Karpas-422 (cell line): ENCODE measurements at regions not wholly inside any gene's neighbourhood (a gene's known extent, or its start where the extent isn't known, plus 50 kb on each side); places are given as distances from the start of the nearest gene placed in this dataset.

Source experiments
- DNase-seq: peaks from one replicate; pipeline ENCODE4 v3.0.0-alpha.2; 2015
- H2AFZ ChIP-seq: fragments of 200-600 bp; sonication (generic); 2 replicates; pipeline ENCODE4 v1.6.1; 2014; ENCODE audit warnings: antibody characterized with exemption, low read length, mixed read lengths
- H3K27ac ChIP-seq: fragments of 200-600 bp; sonication (generic); 2 replicates; pipeline ENCODE4 v1.5.1; 2014; ENCODE audit warnings: mild to moderate bottlenecking, low read length, moderate library complexity
- H3K27me3 ChIP-seq: fragments of 200-600 bp; sonication (generic); 2 replicates; pipeline ENCODE4 v1.6.1; 2014; ENCODE audit warnings: low read length, mixed read lengths
- H3K36me3 ChIP-seq: fragments of 200-600 bp; sonication (generic); 2 replicates; pipeline ENCODE4 v1.6.1; 2014; ENCODE audit warnings: low read length, mixed read lengths; ENCODE audit not compliant: insufficient read depth
- H3K4me1 ChIP-seq: fragments of 200-600 bp; sonication (generic); 2 replicates; pipeline ENCODE4 v1.6.1; 2014; ENCODE audit warnings: mild to moderate bottlenecking, low read length, mixed read lengths
- H3K4me2 ChIP-seq: fragments of 200-600 bp; sonication (generic); 2 replicates; pipeline ENCODE4 v1.6.1; 2014; ENCODE audit warnings: low read length, low read depth, mild to moderate bottlenecking; ENCODE audit not compliant: poor library complexity, severe bottlenecking
- H3K4me3 ChIP-seq: fragments of 200-600 bp; sonication (generic); 2 replicates; pipeline ENCODE4 v1.5.1; 2014; ENCODE audit warnings: mild to moderate bottlenecking, antibody characterized with exemption, low read length, mixed read lengths
- H3K79me2 ChIP-seq: fragments of 200-600 bp; sonication (generic); 2 replicates; pipeline ENCODE4 v1.6.1; 2014; ENCODE audit warnings: mild to moderate bottlenecking, low read length, mixed read lengths
- H3K9ac ChIP-seq: fragments of 200-600 bp; sonication (generic); 2 replicates; pipeline ENCODE4 v1.6.0; 2014; ENCODE audit warnings: low read length
- H3K9me2 ChIP-seq: fragments of 200-600 bp; sonication (generic), shearing (Covaris generic); replicated peaks from 2 replicates; pipeline ENCODE4 v1.6.0; 2014; ENCODE audit warnings: mild to moderate bottlenecking, low read length, moderate library complexity; ENCODE audit not compliant: insufficient read depth
- H3K9me3 ChIP-seq: fragments of 300-700, 200-600 bp; sonication (generic); 2 replicates; pipeline ENCODE4 v1.6.1; 2014; ENCODE audit warnings: low read length, mixed read lengths
- H4K20me1 ChIP-seq: fragments of 200-600 bp; sonication (generic); 2 replicates; pipeline ENCODE4 v1.6.1; 2014; ENCODE audit warnings: mild to moderate bottlenecking, antibody characterized with exemption, low read length, low read depth; ENCODE audit not compliant: insufficient read depth

DNA sequence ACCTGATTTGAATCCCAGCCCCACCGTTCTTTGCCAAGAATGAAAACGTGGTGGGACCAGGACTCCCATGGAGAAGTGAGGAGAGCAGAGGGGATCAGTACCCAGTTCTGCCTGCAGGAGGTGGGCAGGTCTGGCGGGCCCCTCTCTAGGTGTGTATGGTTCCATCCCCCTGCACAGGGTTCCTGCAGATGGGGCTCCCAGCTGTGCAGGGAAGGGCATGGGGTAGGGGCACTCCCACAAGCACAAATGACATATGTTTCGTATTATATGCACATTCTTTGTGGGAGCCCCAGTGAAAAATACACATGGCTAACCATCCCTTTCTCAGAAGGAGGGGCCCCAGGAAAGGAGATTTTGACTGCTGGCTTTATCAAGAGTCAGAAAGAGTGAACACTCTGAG is 144.6 kb downstream of the PLPP3 start:
- H3K27ac ChIP-seq, result no peak overlapping the region
- H3K4me3 ChIP-seq, result no peak overlapping the region
- no peaks in the 10 kb centered on the region for H3K9me2 ChIP-seq
- H3K9me3 ChIP-seq, result no peaks in the 10 kb centered on the region
- DNase-seq, result peak; percentile 57
- H3K4me2 ChIP-seq, result no peak overlapping the region
- no peaks in the 10 kb centered on the region for H3K79me2 ChIP-seq
- no peaks in the 10 kb centered on the region for H3K36me3 ChIP-seq
- peaks cover 24% of the 10 kb centered on the region for H3K4me1 ChIP-seq
- no peak overlapping the region for H3K9ac ChIP-seq
- H2AFZ ChIP-seq, result no peak overlapping the region
- no peaks in the 10 kb centered on the region for H3K27me3 ChIP-seq
- H4K20me1 ChIP-seq, result no peaks in the 10 kb centered on the region

DNA sequence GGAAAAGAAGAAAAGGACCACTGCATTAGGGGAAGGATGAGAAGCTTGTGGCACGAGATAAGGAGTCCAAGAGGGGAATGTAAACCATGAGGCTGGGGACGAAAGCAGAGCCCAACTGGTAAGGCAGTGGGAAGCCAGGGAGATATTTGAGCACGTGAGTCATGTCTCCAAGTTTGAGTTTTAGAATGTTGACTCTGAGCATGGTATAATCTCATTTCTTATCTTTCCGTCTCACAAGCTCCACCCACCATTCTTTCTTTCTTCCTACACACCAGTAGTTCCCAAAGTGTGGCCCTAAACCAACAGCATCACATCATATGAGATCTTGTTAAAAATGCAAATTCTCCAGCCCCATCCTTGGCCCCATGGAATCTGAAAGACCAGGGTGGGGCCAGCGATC is 145.3 kb downstream of the PLPP3 start:
- no peaks in the 10 kb centered on the region for H3K27me3 ChIP-seq
- no peak overlapping the region for H2AFZ ChIP-seq
- no peak overlapping the region for H3K4me2 ChIP-seq
- no peak overlapping the region for H3K27ac ChIP-seq
- H3K79me2 ChIP-seq, result no peaks in the 10 kb centered on the region
- H3K4me1 ChIP-seq, result peaks cover 24% of the 10 kb centered on the region
- H3K9ac ChIP-seq, result no peak overlapping the region
- H3K9me3 ChIP-seq, result no peaks in the 10 kb centered on the region
- no peaks in the 10 kb centered on the region for H3K36me3 ChIP-seq
- H4K20me1 ChIP-seq, result no peaks in the 10 kb centered on the region
- no peak overlapping the region for H3K4me3 ChIP-seq
- no peaks in the 10 kb centered on the region for H3K9me2 ChIP-seq
- DNase-seq, result no peak

DNA sequence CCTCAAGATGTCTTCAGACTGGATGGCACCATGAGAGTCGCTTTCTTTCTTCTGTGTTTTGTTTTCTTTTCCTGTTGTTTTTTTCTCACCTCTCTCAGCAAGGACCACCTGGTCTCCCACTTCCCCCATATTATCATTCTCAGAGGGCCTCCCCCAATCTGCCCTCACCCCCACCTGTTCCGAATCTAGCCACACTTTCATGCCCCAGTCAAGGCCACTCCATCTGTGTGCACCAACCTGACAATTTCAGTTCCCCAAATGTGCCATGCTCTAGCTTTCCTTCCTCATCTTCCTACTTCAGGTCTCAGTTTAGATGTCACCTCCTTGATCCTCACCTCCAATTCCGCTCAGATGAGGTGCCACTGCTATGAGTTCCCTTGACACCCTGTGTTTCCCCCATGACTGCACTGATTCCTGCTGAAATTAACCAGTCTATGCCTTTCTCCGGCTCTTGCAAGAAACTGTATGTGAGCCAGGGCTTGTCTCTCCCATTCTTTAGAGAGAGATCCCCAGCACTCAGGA is 146.2 kb downstream of the PLPP3 start:
- Histone ChIP-seq H2AFZ (no peak overlapping the region), H3K9me3 (no peaks in the 10 kb centered on the region), H3K4me2 (peak overlapping the region; percentile 28)

DNA sequence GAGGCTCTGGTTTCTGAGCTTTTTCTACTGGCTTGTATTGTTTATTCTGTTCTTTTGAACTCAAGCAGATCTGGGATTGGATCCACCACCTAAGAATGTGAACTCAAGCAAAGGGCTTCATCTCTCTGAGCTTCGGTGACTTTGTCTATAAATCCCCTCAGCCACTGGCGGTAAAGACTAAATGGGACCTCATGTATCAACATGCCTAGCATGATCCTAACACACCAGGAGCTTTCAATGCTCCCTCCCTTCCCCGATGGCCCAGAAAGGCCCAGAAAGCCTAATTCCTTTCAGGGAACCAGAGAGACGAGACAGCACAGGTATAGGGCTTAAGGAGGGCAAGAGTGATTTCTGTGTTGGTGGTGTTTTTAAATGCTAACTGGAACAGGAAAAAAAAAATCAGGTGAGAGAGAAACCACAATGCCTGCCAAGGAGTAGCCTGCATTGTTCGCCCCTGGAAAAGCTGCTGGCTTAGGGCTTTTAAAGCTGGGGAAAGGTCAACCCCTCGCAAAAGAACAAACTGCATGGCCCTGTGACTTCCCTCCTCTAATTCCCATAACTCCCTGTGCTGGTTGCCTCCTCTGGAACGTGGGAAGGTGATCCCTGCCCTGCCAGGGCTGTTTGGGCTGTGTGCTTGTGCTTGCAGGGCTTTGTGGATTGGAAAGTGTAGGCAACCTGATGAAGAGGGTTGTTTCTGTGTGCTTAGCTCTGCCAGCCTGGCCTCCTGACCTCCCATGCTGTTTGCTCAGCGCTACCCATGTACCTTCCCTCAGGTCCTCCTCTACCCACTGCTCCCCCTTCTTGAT is 147.0 kb downstream of the PLPP3 start:
- no peaks in the 10 kb centered on the region for H3K9me3 ChIP-seq
- H4K20me1 ChIP-seq, result no peaks in the 10 kb centered on the region
- H3K79me2 ChIP-seq, result no peaks in the 10 kb centered on the region
- H2AFZ ChIP-seq, result no peak overlapping the region
- H3K4me3 ChIP-seq, result no peak overlapping the region
- H3K27ac ChIP-seq, result no peak overlapping the region
- peaks cover 24% of the 10 kb centered on the region for H3K4me1 ChIP-seq
- no peak overlapping the region for H3K4me2 ChIP-seq
- H3K9ac ChIP-seq, result no peak overlapping the region
- H3K36me3 ChIP-seq, result no peaks in the 10 kb centered on the region
- DNase-seq, result no peak
- H3K27me3 ChIP-seq, result no peaks in the 10 kb centered on the region
- H3K9me2 ChIP-seq, result no peaks in the 10 kb centered on the region; the same call in 1 of the 2 replicates

More for the DNA sequence above, 146.2 kb downstream of the PLPP3 start:
- no peaks in the 10 kb centered on the region for H3K36me3 ChIP-seq
- peak; percentile 59 for DNase-seq
- H3K4me3 ChIP-seq, result no peak overlapping the region
- H3K27ac ChIP-seq, result no peak overlapping the region
- no peak overlapping the region for H3K9ac ChIP-seq
- H4K20me1 ChIP-seq, result no peaks in the 10 kb centered on the region
- peaks cover 24% of the 10 kb centered on the region for H3K4me1 ChIP-seq
- H3K79me2 ChIP-seq, result no peaks in the 10 kb centered on the region
- H3K9me2 ChIP-seq, result no peaks in the 10 kb centered on the region; the same call in 1 of the 2 replicates
- no peaks in the 10 kb centered on the region for H3K27me3 ChIP-seq

DNA sequence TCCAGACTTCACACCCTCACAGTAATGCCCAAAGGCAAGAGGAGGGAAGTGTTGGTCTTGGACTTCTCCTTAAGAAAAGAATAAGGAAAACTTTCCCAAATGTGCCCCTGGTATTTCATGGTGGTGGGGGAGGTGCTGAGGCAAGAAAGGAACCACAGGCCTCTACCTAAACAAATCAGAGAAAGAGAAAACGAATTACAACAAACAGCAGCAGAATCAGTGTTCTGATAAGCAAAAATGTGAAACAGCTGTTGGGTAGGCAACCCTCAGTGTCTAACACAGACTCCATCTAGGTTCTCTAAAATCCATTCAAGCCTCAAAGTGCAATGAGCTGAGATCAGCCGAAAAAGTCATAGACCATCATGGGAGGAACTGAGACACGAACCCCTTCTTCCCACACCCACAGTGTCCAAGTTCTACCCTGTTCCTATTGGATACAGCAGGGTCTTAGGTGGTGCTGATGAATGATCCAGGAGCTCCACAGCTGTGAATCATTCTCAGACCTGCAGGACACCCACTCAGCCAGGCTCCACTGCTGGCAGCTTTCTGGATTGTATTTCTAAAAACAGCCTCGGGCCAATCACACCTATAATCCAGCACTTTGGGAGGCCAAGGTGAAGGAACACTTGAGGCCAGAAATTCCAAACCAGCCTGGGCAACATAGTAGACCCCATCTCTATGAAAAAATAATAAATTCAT is 149.1 kb downstream of the PLPP3 start:
- H3K4me1 ChIP-seq, result peaks cover 34% of the 10 kb centered on the region

DNA sequence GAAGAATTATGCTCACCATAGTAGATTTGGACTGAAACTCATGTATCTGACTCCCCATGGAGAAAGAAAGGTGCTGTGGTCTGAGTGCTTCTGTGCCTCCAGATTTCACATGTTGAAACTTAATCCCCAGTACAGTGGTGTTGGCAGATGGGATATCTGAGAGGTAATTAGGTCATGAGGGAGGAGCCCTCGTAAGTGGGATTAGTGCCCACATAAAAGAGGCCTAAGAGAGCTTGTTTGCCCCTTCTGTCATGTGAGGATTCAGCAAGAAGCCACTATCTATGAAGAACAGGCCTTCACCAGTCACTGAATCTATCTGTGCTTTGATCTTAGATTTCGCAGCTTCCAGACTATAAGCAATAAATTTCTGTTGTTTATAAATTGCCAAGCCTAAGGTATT is 150.1 kb downstream of the PLPP3 start:
- H3K9me3 ChIP-seq, result no peaks in the 10 kb centered on the region
- no peaks in the 10 kb centered on the region for H3K36me3 ChIP-seq
- no peak overlapping the region for H3K9ac ChIP-seq
- no peaks in the 10 kb centered on the region for H3K79me2 ChIP-seq
- H3K4me2 ChIP-seq, result no peak overlapping the region
- no peak overlapping the region for H3K27ac ChIP-seq
- no peak overlapping the region for H3K4me3 ChIP-seq
- no peak for DNase-seq
- no peaks in the 10 kb centered on the region for H3K27me3 ChIP-seq
- H2AFZ ChIP-seq, result no peak overlapping the region
- peaks cover 38% of the 10 kb centered on the region for H3K4me1 ChIP-seq
- no peaks in the 10 kb centered on the region for H4K20me1 ChIP-seq
- H3K9me2 ChIP-seq, result no peaks in the 10 kb centered on the region; the same call in 1 of the 2 replicates

More for the DNA sequence above, 149.1 kb downstream of the PLPP3 start:
- H3K4me3 ChIP-seq, result no peak overlapping the region
- no peak overlapping the region for H3K4me2 ChIP-seq
- H3K9ac ChIP-seq, result no peak overlapping the region
- H3K27ac ChIP-seq, result no peak overlapping the region
- no peaks in the 10 kb centered on the region for H4K20me1 ChIP-seq
- no peaks in the 10 kb centered on the region for H3K27me3 ChIP-seq
- no peak overlapping the region for H2AFZ ChIP-seq
- H3K9me2 ChIP-seq, result no peaks in the 10 kb centered on the region; the same call in 1 of the 2 replicates
- H3K36me3 ChIP-seq, result no peaks in the 10 kb centered on the region
- no peak for DNase-seq
- H3K9me3 ChIP-seq, result no peaks in the 10 kb centered on the region
- H3K79me2 ChIP-seq, result no peaks in the 10 kb centered on the region

DNA sequence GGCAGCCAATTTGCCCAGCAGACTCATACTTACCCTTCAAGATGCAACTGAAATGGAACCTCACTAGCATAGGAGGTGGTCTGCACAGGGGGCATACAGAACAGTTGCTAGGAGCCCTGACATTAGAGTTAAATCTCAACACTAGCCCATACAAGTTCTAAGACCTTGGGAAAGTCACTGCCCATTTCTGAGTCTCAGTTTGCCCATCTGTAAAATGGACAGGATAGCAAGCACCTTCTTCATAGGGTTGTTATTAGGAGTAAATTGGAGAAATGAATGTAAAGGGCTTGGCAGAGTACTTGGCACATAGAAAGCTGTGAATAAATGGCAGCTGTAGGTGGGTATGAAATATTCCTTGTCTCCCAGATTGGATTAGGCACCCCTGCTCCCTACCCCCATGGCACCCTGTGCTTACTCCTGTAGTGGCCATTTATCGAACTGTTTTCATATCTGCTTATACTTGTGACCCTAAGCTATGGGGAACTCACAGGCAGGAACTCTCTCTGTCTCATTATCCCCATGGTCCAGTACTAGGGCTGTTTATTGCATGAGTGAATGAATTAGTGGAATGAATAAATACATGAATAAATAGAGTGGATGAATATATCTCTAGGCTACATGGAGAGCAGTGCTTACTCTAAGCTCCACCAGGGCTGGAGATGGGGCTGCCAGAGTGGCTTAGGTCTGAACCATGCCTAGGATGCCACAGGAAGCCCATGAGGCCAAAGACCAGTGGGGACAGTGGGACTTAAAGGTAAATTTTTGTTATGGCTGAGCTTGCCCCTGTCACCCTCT is 152.6 kb downstream of the PLPP3 start:
- H3K79me2 ChIP-seq, result no peaks in the 10 kb centered on the region
- DNase-seq, result no peak
- no peak overlapping the region for H3K9ac ChIP-seq
- H3K9me2 ChIP-seq, result no peaks in the 10 kb centered on the region; the same call in 1 of the 2 replicates
- H3K4me1 ChIP-seq, result peaks cover 29% of the 10 kb centered on the region
- no peak overlapping the region for H3K27ac ChIP-seq
- H3K4me2 ChIP-seq, result no peak overlapping the region
- no peaks in the 10 kb centered on the region for H3K27me3 ChIP-seq
- no peak overlapping the region for H3K4me3 ChIP-seq
- H4K20me1 ChIP-seq, result no peaks in the 10 kb centered on the region
- no peaks in the 10 kb centered on the region for H3K9me3 ChIP-seq
- no peaks in the 10 kb centered on the region for H3K36me3 ChIP-seq
- no peak overlapping the region for H2AFZ ChIP-seq
